GM23248 (cell line): ENCODE measurements at regions not wholly inside any gene's neighbourhood (a gene's known extent, or its start where the extent isn't known, plus 50 kb on each side); places are given as distances from the start of the nearest gene placed in this dataset.

Source experiments
- DNase-seq: peaks from one replicate; pipeline ENCODE4 v3.0.0-alpha.2; 2015
- H2AFZ ChIP-seq: fragments of 200-600 bp; sonication (generic); 2 replicates; pipeline ENCODE4 v1.6.1; 2016; ENCODE audit warnings: antibody characterized with exemption
- H3F3A ChIP-seq: fragments of 200-600 bp; sonication (generic); 2 replicates; pipeline ENCODE4 v1.6.1; 2016; ENCODE audit warnings: mild to moderate bottlenecking, antibody characterized with exemption, mixed run types; ENCODE audit not compliant: insufficient read depth
- H3K27ac ChIP-seq: fragments of 200-600 bp; sonication (generic); 2 replicates; pipeline ENCODE4 v1.5.1; 2016; ENCODE audit warnings: mild to moderate bottlenecking
- H3K27me3 ChIP-seq: fragments of 200-600 bp; sonication (generic); replicated peaks from 2 replicates; pipeline ENCODE4 v1.6.1; 2016; ENCODE audit warnings: mild to moderate bottlenecking; ENCODE audit not compliant: insufficient read depth
- H3K36me3 ChIP-seq: fragments of 200-600 bp; sonication (generic); 2 replicates; pipeline ENCODE4 v1.6.1; 2016; ENCODE audit warnings: low read depth, mild to moderate bottlenecking
- H3K4me1 ChIP-seq: fragments of 200-600 bp; sonication (generic); 2 replicates; pipeline ENCODE4 v1.6.1; 2016; ENCODE audit warnings: mild to moderate bottlenecking; ENCODE audit not compliant: insufficient read depth
- H3K4me2 ChIP-seq: fragments of 200-600 bp; sonication (generic); one replicate; pipeline ENCODE4 v1.6.1; 2016; ENCODE audit warnings: mild to moderate bottlenecking; ENCODE audit not compliant: unreplicated experiment
- H3K4me3 ChIP-seq: fragments of 200-600 bp; sonication (generic); 2 replicates; pipeline ENCODE4 v1.5.1; 2016; ENCODE audit warnings: mild to moderate bottlenecking
- H3K79me2 ChIP-seq: fragments of 200-600 bp; sonication (generic); 2 replicates; pipeline ENCODE4 v1.6.1; 2016; ENCODE audit warnings: mild to moderate bottlenecking; ENCODE audit not compliant: insufficient read depth
- H3K9ac ChIP-seq: fragments of 200-600 bp; sonication (generic); 2 replicates; pipeline ENCODE4 v1.6.1; 2016; ENCODE audit warnings: mild to moderate bottlenecking
- H3K9me2 ChIP-seq: fragments of 200-600 bp; sonication (generic); 2 replicates; pipeline ENCODE4 v1.6.1; 2016; ENCODE audit warnings: mixed run types, mild to moderate bottlenecking, moderate library complexity; ENCODE audit not compliant: insufficient read depth
- H3K9me3 ChIP-seq: fragments of 200-600 bp; sonication (generic); one replicate; pipeline ENCODE4 v1.6.1; 2017; ENCODE audit warnings: low read depth
- H4K20me1 ChIP-seq: fragments of 200-600 bp; sonication (generic); 2 replicates; pipeline ENCODE4 v1.6.0; 2016; ENCODE audit not compliant: insufficient read depth
- EZH2 ChIP-seq: fragments of 200-600 bp; sonication (generic); IDR thresholded peaks from 2 replicates; pipeline ENCODE4 v1.6.1; 2018; ENCODE audit warnings: antibody characterized with exemption, mild to moderate bottlenecking; ENCODE audit not compliant: insufficient read depth, poor library complexity, severe bottlenecking
- EZH2phosphoT487 ChIP-seq: fragments of 200-600 bp; sonication (generic); IDR thresholded peaks from 2 replicates; pipeline ENCODE4 v1.6.1; 2018; ENCODE audit warnings: antibody characterized with exemption, moderate library complexity, mild to moderate bottlenecking, low read depth; ENCODE audit not compliant: insufficient read depth
- WGBS, 2 experiments: methylation state at CpG; one replicate each; pipeline ENCODE4 v1.1.6; 2015 to 2017; ENCODE audit warnings: low lambda C conversion rate in 2 of 2, low coverage in 1 of 2; ENCODE audit errors: missing lambda C conversion rate in 2 of 2; 5-methylcytosine and 5-hydroxymethylcytosine counted together
- in situ Hi-C: fragments of 300-500 bp; cut with MboI; formaldehyde crosslinking; loops from 2 replicates; pipeline ENCODE4 v1.15.0; 2020

GRCh38 chr11:97461044-97461880, 1071.4 kb downstream of the JRKL start:
- H3K79me2 ChIP-seq: no peaks in the 10 kb centered on the region
- no peaks in the 10 kb centered on the region for H4K20me1 ChIP-seq
- no peak overlapping the region for H3K9ac ChIP-seq
- H3K4me3 ChIP-seq: no peak overlapping the region
- TF ChIP-seq EZH2phosphoT487 (no peak), EZH2 (no peak)
- H3K9me2 ChIP-seq: no peaks in the 10 kb centered on the region
- H3K4me2 ChIP-seq: no peak overlapping the region
- H2AFZ ChIP-seq: no peak overlapping the region
- 33 to 35% methylated on average over 19 to 21 of the region's 21 CpGs for WGBS, 2 experiments
- no peaks in the 10 kb centered on the region for H3K4me1 ChIP-seq
- in situ Hi-C loops: no loop called here
- no peaks in the 10 kb centered on the region for H3K36me3 ChIP-seq
- no peaks in the 10 kb centered on the region for H3F3A ChIP-seq
- H3K27me3 ChIP-seq: no peaks in the 10 kb centered on the region
- no peaks in the 10 kb centered on the region for H3K9me3 ChIP-seq
- DNase-seq: no peak
- no peak overlapping the region for H3K27ac ChIP-seq

- H3F3A ChIP-seq: no peaks in the 10 kb centered on the region
- H3K9me3 ChIP-seq: no peaks in the 10 kb centered on the region
- H3K9me2 ChIP-seq: no peaks in the 10 kb centered on the region
- H3K27ac ChIP-seq: no peak overlapping the region
- H2AFZ ChIP-seq: no peak overlapping the region
- no peak overlapping the region for H3K4me2 ChIP-seq
- no peak for TF ChIP-seq EZH2
- no peak for TF ChIP-seq EZH2phosphoT487
- no peaks in the 10 kb centered on the region for H4K20me1 ChIP-seq
- H3K9ac ChIP-seq: no peak overlapping the region
- no peak overlapping the region for H3K4me3 ChIP-seq
- H3K4me1 ChIP-seq: no peaks in the 10 kb centered on the region
- WGBS, 2 experiments: 43 to 50% methylated on average over 9 of the region's 9 CpGs
- no peaks in the 10 kb centered on the region for H3K36me3 ChIP-seq
- in situ Hi-C loops: no loop called here
- no peak for DNase-seq
- no peaks in the 10 kb centered on the region for H3K79me2 ChIP-seq
- H3K27me3 ChIP-seq: no peaks in the 10 kb centered on the region
Observed at GRCh38 chr11:97461934-97462333, 1072.1 kb downstream of the JRKL start.

- TF ChIP-seq EZH2 (no peak), EZH2phosphoT487 (no peak)
- DNase-seq: no peak
- H3K27me3 ChIP-seq: no peaks in the 10 kb centered on the region
- no peaks in the 10 kb centered on the region for H4K20me1 ChIP-seq
- no peaks in the 10 kb centered on the region for H3K9me3 ChIP-seq
- in situ Hi-C loops: no loop called here
- H3K27ac ChIP-seq: no peak overlapping the region
- no peaks in the 10 kb centered on the region for H3K36me3 ChIP-seq
- no peaks in the 10 kb centered on the region for H3K79me2 ChIP-seq
- H3K4me2 ChIP-seq: no peak overlapping the region
- H3K9me2 ChIP-seq: no peaks in the 10 kb centered on the region
- H3K9ac ChIP-seq: no peak overlapping the region
- WGBS, 2 experiments: 0% methylated on average over 1 of the region's 1 CpG
- H3K4me3 ChIP-seq: no peak overlapping the region
- no peaks in the 10 kb centered on the region for H3F3A ChIP-seq
- no peak overlapping the region for H2AFZ ChIP-seq
- H3K4me1 ChIP-seq: no peaks in the 10 kb centered on the region
Observed at GRCh38 chr11:97463891-97464290, 1074.1 kb downstream of the JRKL start.

GRCh38 chr11:97471480-97471879, 1081.7 kb downstream of the JRKL start:
- WGBS, 2 experiments: 0 to 17% methylated on average over 1 of the region's 1 CpG
- H4K20me1 ChIP-seq: no peaks in the 10 kb centered on the region

More at GRCh38 chr11:97471480-97471879, 1081.7 kb downstream of the JRKL start:
- H3K4me3 ChIP-seq: no peak overlapping the region
- H3K9ac ChIP-seq: no peak overlapping the region
- no peak for DNase-seq
- H3K27ac ChIP-seq: no peak overlapping the region
- peaks cover 2% of the 10 kb centered on the region for H3K9me3 ChIP-seq
- H3K4me2 ChIP-seq: no peak overlapping the region
- H3K79me2 ChIP-seq: no peaks in the 10 kb centered on the region
- H3K9me2 ChIP-seq: no peaks in the 10 kb centered on the region
- no peak overlapping the region for H2AFZ ChIP-seq
- no peaks in the 10 kb centered on the region for H3K4me1 ChIP-seq
- no peaks in the 10 kb centered on the region for H3F3A ChIP-seq
- TF ChIP-seq EZH2phosphoT487 (no peak), EZH2 (no peak)
- no peaks in the 10 kb centered on the region for H3K36me3 ChIP-seq
- in situ Hi-C loops: no loop called here
- no peaks in the 10 kb centered on the region for H3K27me3 ChIP-seq
